H9 (cell line): ENCODE measurements at regions not wholly inside any gene's neighbourhood (a gene's known extent, or its start where the extent isn't known, plus 50 kb on each side); places are given as distances from the start of the nearest gene placed in this dataset.
A peak's percentile ranks its signal among the peaks of the same experiment; 100 is the strongest.

Experiments
- DNase-seq: peaks from one replicate; pipeline ENCODE4 v3.0.0-alpha.2; 2017
- H2AFZ ChIP-seq: one replicate; pipeline ENCODE4 v1.6.1; 2013; ENCODE audit warnings: mild to moderate bottlenecking, low read length, control low read depth, moderate library complexity
- H2AK5ac ChIP-seq: 2 replicates; pipeline ENCODE4 v1.6.1; 2013; ENCODE audit warnings: low read length, control low read depth, mixed read lengths; ENCODE audit not compliant: insufficient read length
- H2BK120ac ChIP-seq: one replicate; pipeline ENCODE4 v1.6.1; 2013; ENCODE audit warnings: low read depth, mild to moderate bottlenecking, low read length, control low read depth, inconsistent platforms; ENCODE audit not compliant: poor library complexity, severe bottlenecking
- H2BK12ac ChIP-seq: 2 replicates; pipeline ENCODE4 v1.6.1; 2013; ENCODE audit warnings: low read length, control low read depth, mixed read lengths, low read depth; ENCODE audit not compliant: insufficient read length
- H2BK15ac ChIP-seq: 2 replicates; pipeline ENCODE4 v1.6.1; 2013; ENCODE audit warnings: low read depth, low read length, control low read depth
- H2BK20ac ChIP-seq: one replicate; pipeline ENCODE4 v1.6.1; 2013; ENCODE audit warnings: low read depth, mild to moderate bottlenecking, low read length, control low read depth, inconsistent platforms; ENCODE audit not compliant: poor library complexity, severe bottlenecking
- H2BK5ac ChIP-seq: 2 replicates; pipeline ENCODE4 v1.6.1; 2013; ENCODE audit warnings: low read length, control low read depth, mixed read lengths; ENCODE audit not compliant: insufficient read length
- H3K14ac ChIP-seq: 2 replicates; pipeline ENCODE4 v1.6.1; 2013; ENCODE audit warnings: low read length, control low read depth; ENCODE audit not compliant: insufficient read depth
- H3K18ac ChIP-seq: 2 replicates; pipeline ENCODE4 v1.6.1; 2013; ENCODE audit warnings: low read depth, mild to moderate bottlenecking, mixed read lengths, low read length, control low read depth; ENCODE audit not compliant: insufficient read length
- H3K23ac ChIP-seq: 2 replicates; pipeline ENCODE4 v1.6.1; 2013; ENCODE audit warnings: low read length, control low read depth, mixed read lengths, low read depth; ENCODE audit not compliant: insufficient read length
- H3K23me2 ChIP-seq: 2 replicates; pipeline ENCODE4 v1.6.1; 2013; ENCODE audit warnings: low read depth, mild to moderate bottlenecking, mixed read lengths, low read length, control low read depth; ENCODE audit not compliant: insufficient read length, poor library complexity, severe bottlenecking
- H3K27ac ChIP-seq: 2 replicates; pipeline ENCODE4 v1.5.1; 2013; ENCODE audit warnings: low read length, control low read depth, mixed read lengths, low read depth; ENCODE audit not compliant: insufficient read length
- H3K27me3 ChIP-seq: 2 replicates; pipeline ENCODE4 v1.6.1; 2013; ENCODE audit warnings: low read length, control low read depth, inconsistent platforms; ENCODE audit not compliant: insufficient read depth
- H3K4ac ChIP-seq: 2 replicates; pipeline ENCODE4 v1.6.1; 2013; ENCODE audit warnings: low read depth, mild to moderate bottlenecking, control low read depth, inconsistent platforms, low read length, moderate library complexity
- H3K4me1 ChIP-seq: 2 replicates; pipeline ENCODE4 v1.6.1; 2013; ENCODE audit warnings: low read length, control low read depth, inconsistent platforms; ENCODE audit not compliant: insufficient read depth
- H3K4me2 ChIP-seq: 2 replicates; pipeline ENCODE4 v1.6.1; 2013; ENCODE audit warnings: low read length, control low read depth, mixed read lengths; ENCODE audit not compliant: insufficient read length, insufficient read depth
- H3K56ac ChIP-seq: 2 replicates; pipeline ENCODE4 v1.6.1; 2013; ENCODE audit warnings: low read depth, mild to moderate bottlenecking, mixed read lengths, low read length, control low read depth; ENCODE audit not compliant: insufficient read length
- H3K79me1 ChIP-seq: 2 replicates; pipeline ENCODE4 v1.6.1; 2013; ENCODE audit warnings: low read depth, mild to moderate bottlenecking, moderate library complexity, low read length, control low read depth, inconsistent platforms; ENCODE audit not compliant: insufficient read depth, poor library complexity, severe bottlenecking
- H3K79me2 ChIP-seq: 2 replicates; pipeline ENCODE4 v1.6.1; 2013; ENCODE audit warnings: low read length, control low read depth, inconsistent platforms; ENCODE audit not compliant: insufficient read depth
- H3K9ac ChIP-seq: 2 replicates; pipeline ENCODE4 v1.6.1; 2013; ENCODE audit warnings: low read length, control low read depth, mixed read lengths; ENCODE audit not compliant: insufficient read length; ENCODE audit errors: extremely low read depth
- H3K9me3 ChIP-seq: one replicate; pipeline ENCODE4 v1.6.1; 2013; ENCODE audit warnings: low read depth, low read length, inconsistent platforms; ENCODE audit not compliant: control insufficient read depth
- H3T11ph ChIP-seq: one replicate; pipeline ENCODE4 v1.6.1; 2013; ENCODE audit warnings: mild to moderate bottlenecking, low read length, control low read depth, inconsistent platforms
- H4K20me1 ChIP-seq: one replicate; pipeline ENCODE4 v1.6.1; 2013; ENCODE audit not compliant: control insufficient read depth, insufficient read length, insufficient read depth
- H4K5ac ChIP-seq: 2 replicates; pipeline ENCODE4 v1.6.1; 2013; ENCODE audit warnings: low read depth, mild to moderate bottlenecking, mixed read lengths, low read length, control low read depth; ENCODE audit not compliant: insufficient read length
- H4K8ac ChIP-seq: replicated peaks from 2 replicates; pipeline ENCODE4 v1.6.1; 2013; ENCODE audit warnings: low read length, control low read depth, mixed read lengths, low read depth; ENCODE audit not compliant: insufficient read length
- H4K91ac ChIP-seq: 2 replicates; pipeline ENCODE4 v1.6.1; 2013; ENCODE audit warnings: low read depth, mild to moderate bottlenecking, moderate library complexity, mixed read lengths, low read length, control low read depth; ENCODE audit not compliant: insufficient read length
- H3K27ac Mint-ChIP-seq, 3 experiments: 2 replicates in 2 of 3; 3 replicates in 1 of 3; pipeline ENCODE4 v1.8.0; 2020 to 2021; ENCODE audit warnings: mixed read lengths in 3 of 3, mild to moderate bottlenecking in 1 of 3, moderate library complexity in 1 of 3
- H3K27me3 Mint-ChIP-seq: 2 replicates; pipeline ENCODE4 v1.8.0; 2021; ENCODE audit warnings: low read depth, mild to moderate bottlenecking, moderate library complexity, mixed read lengths
- H3K36me3 Mint-ChIP-seq, 3 experiments: 2 replicates in 2 of 3; 3 replicates in 1 of 3; pipeline ENCODE4 v1.8.0; 2020 to 2021; ENCODE audit warnings: low read depth in 3 of 3, mixed read lengths in 3 of 3; ENCODE audit not compliant: insufficient read depth in 1 of 3
- H3K4me1 Mint-ChIP-seq, 2 experiments: 2 replicates each; pipeline ENCODE4 v1.8.0; 2020; ENCODE audit warnings: mixed read lengths in 2 of 2
- H3K4me3 Mint-ChIP-seq, 2 experiments: 2 replicates in 1 of 2; 3 replicates in 1 of 2; pipeline ENCODE4 v1.8.0; 2020 to 2021; ENCODE audit warnings: mild to moderate bottlenecking in 2 of 2, mixed read lengths in 2 of 2, moderate library complexity in 1 of 2
- H3K9me3 Mint-ChIP-seq, 2 experiments: 2 replicates in 1 of 2; 3 replicates in 1 of 2; pipeline ENCODE4 v1.8.0; 2020; ENCODE audit warnings: mild to moderate bottlenecking in 2 of 2, mixed read lengths in 2 of 2, moderate library complexity in 1 of 2
- CTCF ChIP-seq: fragments of 200-600 bp; sonication (generic); conservative IDR thresholded peaks from 3 replicates; pipeline ENCODE4 v1.8.0; 2021; ENCODE audit warnings: antibody characterized with exemption, mild to moderate bottlenecking
- WGBS: extraction: QIAGEN DNeasy Blood & Tissue Kit; methylation state at CpG from one replicate; pipeline ENCODE4 v1.1.7; 2013; ENCODE audit warnings: missing lambda C conversion rate, low lambda C conversion rate, mixed read lengths; ENCODE audit not compliant: insufficient read length; ENCODE audit errors: extremely low coverage; 5-methylcytosine and 5-hydroxymethylcytosine counted together

- TF ChIP-seq CTCF: no peak
- Histone ChIP-seq H4K5ac (no peak overlapping the region), H2BK12ac (no peak overlapping the region), H3K79me1 (no peaks in the 10 kb centered on the region), H3K18ac (no peak overlapping the region), H4K8ac (no peak overlapping the region), H2AK5ac (no peak overlapping the region), H2BK5ac (no peak overlapping the region), H3T11ph (no peak overlapping the region), H3K27ac (no peak overlapping the region), H2BK15ac (no peak overlapping the region), H2BK120ac (no peak overlapping the region), H3K4me1 (no peaks in the 10 kb centered on the region), H3K4me2 (no peak overlapping the region), H3K4ac (no peak overlapping the region), H2AFZ (no peak overlapping the region), H3K56ac (no peak overlapping the region), H3K9ac (no peak overlapping the region), H3K23ac (no peak overlapping the region), H3K79me2 (no peaks in the 10 kb centered on the region), H4K20me1 (no peaks in the 10 kb centered on the region), H3K9me3 (no peaks in the 10 kb centered on the region), H2BK20ac (no peak overlapping the region), H3K23me2 (no peaks in the 10 kb centered on the region), H3K14ac (no peak overlapping the region; the same call in 1 of the 2 replicates), H3K27me3 (no peaks in the 10 kb centered on the region), H4K91ac (no peak overlapping the region)
- DNase-seq: no peak
- H3K4me1 Mint-ChIP-seq: peaks cover 0 to 10% of the 10 kb centered on the region in 2 experiments; a peak in 2 of 4 replicates
- peaks cover 2 to 27% (median 4%) of the 10 kb centered on the region in 3 experiments; a peak in 6 of 7 replicates for H3K36me3 Mint-ChIP-seq
- peak overlapping the region in 2 of 3 experiments; percentile 69 to 92; a peak in 2 of 7 replicates for H3K27ac Mint-ChIP-seq
- no CpG with 5 or more reads among the region's 10 CpGs for WGBS
- H3K9me3 Mint-ChIP-seq: peaks cover 13 to 16% of the 10 kb centered on the region in 2 experiments; a peak in 4 of 5 replicates
- peaks cover 7% of the 10 kb centered on the region for H3K27me3 Mint-ChIP-seq
- H3K4me3 Mint-ChIP-seq: no peak overlapping the region
Measured at GRCh38 chr15:77775837-77776236, 143.1 kb upstream of the LINGO1 start.
